Panc1 (cell line): ENCODE measurements at regions not wholly inside any gene's neighbourhood (a gene's known extent, or its start where the extent isn't known, plus 50 kb on each side); places are given as distances from the start of the nearest gene placed in this dataset.

ENCODE experiments used
- ATAC-seq: fragments of 200-7000 bp; cut with Tn5 transposase; 2 replicates; pipeline ENCODE4 v1.9.1; 2020; ENCODE audit warnings: mild to moderate bottlenecking, moderate library complexity
- BruUV-seq: library from RNA; stranded (reverse); fragments of 400-500 nt; replicated peaks from 2 replicates; lab custom pipeline; 2021; lab: Mats Ljungman, UMichigan
- CTCF ChIA-PET: fragments of 300-600 bp; sonication (Branson Sonifier 250); formaldehyde crosslinking; loops from one replicate; lab custom pipeline; 2022; ENCODE audit warnings: antibody characterized with exemption; lab: Charles Lee
- POLR2A ChIA-PET: fragments of 300-600 bp; sonication (Branson Sonifier 250); formaldehyde crosslinking; loops from one replicate; lab custom pipeline; 2022; ENCODE audit warnings: antibody characterized with exemption; lab: Charles Lee
- DNase-seq: peaks from one replicate; pipeline ENCODE4 v3.0.0-alpha.2; 2010; ENCODE audit warnings: low read depth, low spot score
- H3K27ac ChIP-seq: 2 replicates; pipeline ENCODE4 v1.5.1; 2011; ENCODE audit warnings: mild to moderate bottlenecking, low read length, inconsistent platforms
- H3K27me3 ChIP-seq: fragments of 200-500 bp; sonication (Bioruptor generic); 2 replicates; pipeline ENCODE4 v1.6.0; 2014; ENCODE audit warnings: low read length, inconsistent platforms; ENCODE audit not compliant: control insufficient read depth, insufficient read depth
- H3K36me3 ChIP-seq: fragments of 200-500 bp; sonication (Bioruptor generic); 2 replicates; pipeline ENCODE4 v1.5.1; 2014; ENCODE audit warnings: inconsistent platforms, mild to moderate bottlenecking, low read length, moderate library complexity; ENCODE audit not compliant: control insufficient read depth, insufficient read depth
- H3K4me1 ChIP-seq: 2 replicates; pipeline ENCODE4 v1.5.1; 2011; ENCODE audit warnings: inconsistent platforms, mild to moderate bottlenecking, low read length, moderate library complexity; ENCODE audit not compliant: control insufficient read depth, insufficient read depth
- H3K4me3 ChIP-seq, 2 experiments: 2 replicates each; pipeline ENCODE4 v1.5.1; 2011 to 2012; ENCODE audit warnings: low read depth in 2 of 2, low read length in 2 of 2, mild to moderate bottlenecking in 2 of 2, inconsistent platforms in 1 of 2, moderate library complexity in 1 of 2
- H3K9me3 ChIP-seq: fragments of 200-500 bp; sonication (Bioruptor generic); 2 replicates; pipeline ENCODE4 v1.5.1; 2014; ENCODE audit warnings: low read depth, mild to moderate bottlenecking, inconsistent platforms, low read length, moderate library complexity; ENCODE audit not compliant: control insufficient read depth, insufficient read depth
- POLR2AphosphoS5 ChIP-seq: IDR thresholded peaks from 2 replicates; pipeline ENCODE4 v1.6.1; 2012; ENCODE audit warnings: mild to moderate bottlenecking, low read depth, low read length, moderate library complexity
- SIN3A ChIP-seq: IDR thresholded peaks from 2 replicates; pipeline ENCODE4 v1.6.1; 2012; ENCODE audit warnings: low read depth, mild to moderate bottlenecking, low read length, moderate library complexity, borderline replicate concordance; ENCODE audit not compliant: insufficient read depth
- TCF7L2 ChIP-seq: IDR thresholded peaks from 2 replicates; pipeline ENCODE4 v1.6.1; 2011; ENCODE audit warnings: mild to moderate bottlenecking, low read depth, low read length, inconsistent platforms
- in situ Hi-C: cut with HindIII; loops from 2 replicates; pipeline ENCODE4 v1.10.0; 2016; ENCODE audit warnings: low sequenced_read_pairs, low pct_unique_long_range_greater_than_20kb
- intact Hi-C: fragments of 100-400 bp; cut with micrococcal nuclease; formaldehyde crosslinking; loops from one replicate; pipeline ENCODE4 v1.10.0; 2022; ENCODE audit not compliant: unreplicated experiment
- TF ChIP-seq, protein P1 (sequence below): fragments of 450-650 bp; IDR thresholded peaks from 2 replicates; pipeline ENCODE4 v1.5.1; 2017; ENCODE audit warnings: mild to moderate bottlenecking
- TF ChIP-seq, protein P2 (sequence below), 2 experiments: IDR thresholded peaks; 2 replicates each; pipeline ENCODE4 v1.6.1; 2011 to 2012; ENCODE audit warnings: low read depth in 2 of 2, control low read depth in 1 of 2, low read length in 1 of 2, mild to moderate bottlenecking in 1 of 2, moderate library complexity in 1 of 2; ENCODE audit not compliant: insufficient read depth in 1 of 2

DNA sequence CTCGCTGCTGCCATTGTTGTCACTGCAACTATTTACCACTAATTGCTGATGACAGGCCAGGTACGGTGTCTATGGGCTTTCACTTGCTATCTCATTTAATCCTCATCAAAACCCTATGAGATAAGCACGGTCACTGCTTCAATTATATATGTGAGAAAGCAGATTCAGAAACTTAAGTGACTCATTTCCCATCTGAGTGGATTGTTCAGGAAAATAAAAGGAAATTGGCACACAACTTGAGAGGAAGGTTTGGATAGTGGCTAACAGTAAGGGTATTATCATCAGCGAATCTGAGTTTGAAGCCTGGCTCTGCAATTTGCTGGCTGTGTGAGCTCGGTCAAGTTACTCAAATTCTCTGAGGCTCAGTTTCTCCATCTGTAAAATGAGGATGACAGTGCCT, 196.0 kb downstream of the KCNS3 start:
- POLR2A ChIA-PET: no interaction called here
- Histone ChIP-seq H3K4me3 (no peak overlapping the region), H3K27me3 (no peaks in the 10 kb centered on the region), H3K27ac (no peak overlapping the region), H3K4me1 (no peaks in the 10 kb centered on the region), H3K36me3 (no peaks in the 10 kb centered on the region), H3K9me3 (no peaks in the 10 kb centered on the region)
- CTCF ChIA-PET: no interaction called here
- BruUV-seq: no TSS peak
- in situ Hi-C loops: no loop called here
- intact Hi-C loops: no loop called here
- no peak for DNase-seq
- TF ChIP-seq TCF7L2 (no peak), SIN3A (no peak), POLR2AphosphoS5 (no peak)
- TF ChIP-seq, protein P1, sequence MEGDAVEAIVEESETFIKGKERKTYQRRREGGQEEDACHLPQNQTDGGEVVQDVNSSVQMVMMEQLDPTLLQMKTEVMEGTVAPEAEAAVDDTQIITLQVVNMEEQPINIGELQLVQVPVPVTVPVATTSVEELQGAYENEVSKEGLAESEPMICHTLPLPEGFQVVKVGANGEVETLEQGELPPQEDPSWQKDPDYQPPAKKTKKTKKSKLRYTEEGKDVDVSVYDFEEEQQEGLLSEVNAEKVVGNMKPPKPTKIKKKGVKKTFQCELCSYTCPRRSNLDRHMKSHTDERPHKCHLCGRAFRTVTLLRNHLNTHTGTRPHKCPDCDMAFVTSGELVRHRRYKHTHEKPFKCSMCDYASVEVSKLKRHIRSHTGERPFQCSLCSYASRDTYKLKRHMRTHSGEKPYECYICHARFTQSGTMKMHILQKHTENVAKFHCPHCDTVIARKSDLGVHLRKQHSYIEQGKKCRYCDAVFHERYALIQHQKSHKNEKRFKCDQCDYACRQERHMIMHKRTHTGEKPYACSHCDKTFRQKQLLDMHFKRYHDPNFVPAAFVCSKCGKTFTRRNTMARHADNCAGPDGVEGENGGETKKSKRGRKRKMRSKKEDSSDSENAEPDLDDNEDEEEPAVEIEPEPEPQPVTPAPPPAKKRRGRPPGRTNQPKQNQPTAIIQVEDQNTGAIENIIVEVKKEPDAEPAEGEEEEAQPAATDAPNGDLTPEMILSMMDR: no peak
- TF ChIP-seq, protein P2, sequence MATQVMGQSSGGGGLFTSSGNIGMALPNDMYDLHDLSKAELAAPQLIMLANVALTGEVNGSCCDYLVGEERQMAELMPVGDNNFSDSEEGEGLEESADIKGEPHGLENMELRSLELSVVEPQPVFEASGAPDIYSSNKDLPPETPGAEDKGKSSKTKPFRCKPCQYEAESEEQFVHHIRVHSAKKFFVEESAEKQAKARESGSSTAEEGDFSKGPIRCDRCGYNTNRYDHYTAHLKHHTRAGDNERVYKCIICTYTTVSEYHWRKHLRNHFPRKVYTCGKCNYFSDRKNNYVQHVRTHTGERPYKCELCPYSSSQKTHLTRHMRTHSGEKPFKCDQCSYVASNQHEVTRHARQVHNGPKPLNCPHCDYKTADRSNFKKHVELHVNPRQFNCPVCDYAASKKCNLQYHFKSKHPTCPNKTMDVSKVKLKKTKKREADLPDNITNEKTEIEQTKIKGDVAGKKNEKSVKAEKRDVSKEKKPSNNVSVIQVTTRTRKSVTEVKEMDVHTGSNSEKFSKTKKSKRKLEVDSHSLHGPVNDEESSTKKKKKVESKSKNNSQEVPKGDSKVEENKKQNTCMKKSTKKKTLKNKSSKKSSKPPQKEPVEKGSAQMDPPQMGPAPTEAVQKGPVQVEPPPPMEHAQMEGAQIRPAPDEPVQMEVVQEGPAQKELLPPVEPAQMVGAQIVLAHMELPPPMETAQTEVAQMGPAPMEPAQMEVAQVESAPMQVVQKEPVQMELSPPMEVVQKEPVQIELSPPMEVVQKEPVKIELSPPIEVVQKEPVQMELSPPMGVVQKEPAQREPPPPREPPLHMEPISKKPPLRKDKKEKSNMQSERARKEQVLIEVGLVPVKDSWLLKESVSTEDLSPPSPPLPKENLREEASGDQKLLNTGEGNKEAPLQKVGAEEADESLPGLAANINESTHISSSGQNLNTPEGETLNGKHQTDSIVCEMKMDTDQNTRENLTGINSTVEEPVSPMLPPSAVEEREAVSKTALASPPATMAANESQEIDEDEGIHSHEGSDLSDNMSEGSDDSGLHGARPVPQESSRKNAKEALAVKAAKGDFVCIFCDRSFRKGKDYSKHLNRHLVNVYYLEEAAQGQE (IDR thresholded peaks at IDR 0.05; ENCODE audit: insufficient read depth in 1 of 2, low read depth in 2 of 2, low read length in 1 of 2): no peak
- ATAC-seq: no peak

DNA sequence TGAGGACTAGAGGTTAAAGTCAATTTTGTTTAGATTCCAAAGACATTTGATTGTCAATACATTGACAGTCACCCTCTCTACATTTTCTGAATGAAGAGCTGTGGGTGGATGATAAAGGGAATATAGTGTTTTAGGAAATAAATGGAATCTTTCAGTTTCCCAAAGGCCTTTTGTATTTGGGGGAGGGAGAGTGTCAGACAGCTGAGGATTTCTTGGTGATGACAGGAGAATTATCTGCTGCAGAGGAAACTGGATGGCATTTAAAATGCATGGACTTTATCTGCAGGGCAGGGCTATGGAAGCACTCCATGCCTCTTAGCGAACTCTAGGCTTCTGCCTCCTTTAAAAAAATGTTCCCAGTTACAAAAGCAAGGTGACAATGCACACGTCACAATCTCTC, 195.1 kb downstream of the KCNS3 start:
- H3K4me3 ChIP-seq: no peak overlapping the region
- no peak overlapping the region for H3K27ac ChIP-seq
- in situ Hi-C loops (no loop called here), intact Hi-C loops (no loop called here)
- no TSS peak for BruUV-seq
- H3K9me3 ChIP-seq: no peaks in the 10 kb centered on the region
- ChIA-PET CTCF (no interaction called here), POLR2A (no interaction called here)
- no peaks in the 10 kb centered on the region for H3K4me1 ChIP-seq
- H3K36me3 ChIP-seq: no peaks in the 10 kb centered on the region
- ATAC-seq (no peak), DNase-seq (no peak)
- TF ChIP-seq TCF7L2 (no peak), SIN3A (no peak), POLR2AphosphoS5 (no peak)
- TF ChIP-seq, protein P1: no peak
- TF ChIP-seq, protein P2 (IDR thresholded peaks at IDR 0.05; ENCODE audit: insufficient read depth in 1 of 2, low read depth in 2 of 2, low read length in 1 of 2): no peak
- no peaks in the 10 kb centered on the region for H3K27me3 ChIP-seq
